ENCODE measurements at regions not wholly inside any gene's neighbourhood (a gene's known extent, or its start where the extent isn't known, plus 50 kb on each side); places are given as distances from the start of the nearest gene placed in this dataset.

DNA sequence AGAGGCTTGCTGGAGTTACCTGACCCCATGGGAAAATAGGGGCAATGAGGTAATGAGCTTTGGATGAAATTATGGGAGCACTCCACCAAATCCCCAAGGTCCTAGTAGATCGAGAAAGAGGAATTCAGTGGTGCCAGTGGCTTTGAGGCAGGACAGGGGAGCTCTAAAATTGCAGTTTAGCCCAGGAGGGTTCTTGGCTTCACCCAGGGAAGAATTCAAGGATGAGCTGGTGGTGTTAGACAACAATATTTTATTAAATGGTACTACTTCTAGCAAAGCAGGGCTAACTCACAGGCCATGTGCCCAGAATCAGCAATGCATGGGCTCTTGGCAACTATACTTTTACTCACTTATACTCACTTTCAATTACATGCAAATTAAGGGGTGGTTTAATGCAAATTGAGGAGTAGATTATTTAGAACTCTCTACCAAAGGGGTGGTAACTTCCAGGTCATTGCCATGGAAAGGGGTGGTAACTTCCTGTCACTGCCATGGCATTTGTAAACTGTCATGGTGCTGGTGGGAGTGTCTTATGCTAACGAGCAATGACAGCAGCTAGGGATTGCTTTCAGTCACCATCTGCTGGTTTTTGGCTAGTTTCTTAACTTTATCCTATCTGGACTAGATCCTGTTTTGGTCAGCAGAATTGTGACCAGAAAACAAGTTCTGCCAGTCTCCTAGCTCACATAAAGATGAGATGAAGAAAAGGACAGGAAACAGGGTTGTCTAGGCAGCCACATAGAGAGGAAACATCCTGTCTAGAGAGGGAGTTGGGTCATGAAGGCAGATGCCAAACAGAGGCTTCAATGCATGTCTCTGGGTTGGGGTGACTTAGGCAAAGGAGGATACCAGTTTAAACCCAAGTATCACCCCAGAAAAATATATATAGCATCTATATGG lies 64.7 kb downstream of the ZNF641 start:
- TF ChIP-seq, protein P1, sequence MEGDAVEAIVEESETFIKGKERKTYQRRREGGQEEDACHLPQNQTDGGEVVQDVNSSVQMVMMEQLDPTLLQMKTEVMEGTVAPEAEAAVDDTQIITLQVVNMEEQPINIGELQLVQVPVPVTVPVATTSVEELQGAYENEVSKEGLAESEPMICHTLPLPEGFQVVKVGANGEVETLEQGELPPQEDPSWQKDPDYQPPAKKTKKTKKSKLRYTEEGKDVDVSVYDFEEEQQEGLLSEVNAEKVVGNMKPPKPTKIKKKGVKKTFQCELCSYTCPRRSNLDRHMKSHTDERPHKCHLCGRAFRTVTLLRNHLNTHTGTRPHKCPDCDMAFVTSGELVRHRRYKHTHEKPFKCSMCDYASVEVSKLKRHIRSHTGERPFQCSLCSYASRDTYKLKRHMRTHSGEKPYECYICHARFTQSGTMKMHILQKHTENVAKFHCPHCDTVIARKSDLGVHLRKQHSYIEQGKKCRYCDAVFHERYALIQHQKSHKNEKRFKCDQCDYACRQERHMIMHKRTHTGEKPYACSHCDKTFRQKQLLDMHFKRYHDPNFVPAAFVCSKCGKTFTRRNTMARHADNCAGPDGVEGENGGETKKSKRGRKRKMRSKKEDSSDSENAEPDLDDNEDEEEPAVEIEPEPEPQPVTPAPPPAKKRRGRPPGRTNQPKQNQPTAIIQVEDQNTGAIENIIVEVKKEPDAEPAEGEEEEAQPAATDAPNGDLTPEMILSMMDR (IDR thresholded peaks at IDR 0.05; ENCODE audit: low read depth, low read length): no peak
- TF ChIP-seq POLR2A (IDR thresholded peaks at IDR 0.05; ENCODE audit: extremely low read depth, insufficient read length): no peak
- TF ChIP-seq MYC (IDR thresholded peaks at IDR 0.05; ENCODE audit: low read depth, low read length): no peak
